ENCODE measurements at regions not wholly inside any gene's neighbourhood (a gene's known extent, or its start where the extent isn't known, plus 50 kb on each side); places are given as distances from the start of the nearest gene placed in this dataset.

DNA sequence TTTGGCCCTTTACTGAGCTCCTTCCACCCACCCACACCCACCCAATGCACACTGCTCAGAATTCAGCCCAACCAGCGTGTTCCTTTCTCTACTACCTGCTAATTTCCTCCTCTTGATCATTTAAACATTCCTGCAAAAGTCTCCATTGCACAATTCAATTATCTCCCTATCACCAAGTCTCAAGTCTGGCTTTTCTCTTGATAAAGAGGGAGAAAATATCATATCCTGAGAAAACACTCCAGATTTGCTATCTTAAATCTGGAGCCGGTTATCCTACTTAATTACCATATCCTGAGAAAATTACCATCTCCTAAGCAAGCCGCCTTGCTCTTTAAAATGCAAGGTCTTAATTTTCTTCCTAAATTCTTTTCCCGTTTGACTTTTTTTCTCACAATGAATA is 505.5 kb downstream of the XPNPEP1 start (continued):
- TF ChIP-seq, protein P1, sequence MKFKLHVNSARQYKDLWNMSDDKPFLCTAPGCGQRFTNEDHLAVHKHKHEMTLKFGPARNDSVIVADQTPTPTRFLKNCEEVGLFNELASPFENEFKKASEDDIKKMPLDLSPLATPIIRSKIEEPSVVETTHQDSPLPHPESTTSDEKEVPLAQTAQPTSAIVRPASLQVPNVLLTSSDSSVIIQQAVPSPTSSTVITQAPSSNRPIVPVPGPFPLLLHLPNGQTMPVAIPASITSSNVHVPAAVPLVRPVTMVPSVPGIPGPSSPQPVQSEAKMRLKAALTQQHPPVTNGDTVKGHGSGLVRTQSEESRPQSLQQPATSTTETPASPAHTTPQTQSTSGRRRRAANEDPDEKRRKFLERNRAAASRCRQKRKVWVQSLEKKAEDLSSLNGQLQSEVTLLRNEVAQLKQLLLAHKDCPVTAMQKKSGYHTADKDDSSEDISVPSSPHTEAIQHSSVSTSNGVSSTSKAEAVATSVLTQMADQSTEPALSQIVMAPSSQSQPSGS (CRISPR knock-in tag; IDR thresholded peaks at IDR 0.05; ENCODE audit: borderline replicate concordance, low read depth): no peak
- TF ChIP-seq FOXP1 (CRISPR knock-in tag; IDR thresholded peaks at IDR 0.05; ENCODE audit: borderline replicate concordance) (no peak), NFE2L1 (CRISPR knock-in tag; IDR thresholded peaks at IDR 0.05) (no peak)

- no peak for DNase-seq (ENCODE audit: low spot score)
- Mint-ChIP-seq H3K9me3 (peaks cover 11% of the 10 kb centered on the region; the same call in 1 of the 2 replicates), H3K4me3 (no peak overlapping the region), H3K36me3 (no peaks in the 10 kb centered on the region), H3K27me3 (ENCODE audit: low read depth) (no peaks in the 10 kb centered on the region), H3K27ac (no peak overlapping the region), H3K4me1 (no peaks in the 10 kb centered on the region)
- POLR2A ChIA-PET: no interaction called here
- TF ChIP-seq CTCF (IDR thresholded peaks at IDR 0.05): no peak
- no peak for TF ChIP-seq SOX15 (CRISPR knock-in tag; IDR thresholded peaks at IDR 0.05)
- no peak for TF ChIP-seq JUN (CRISPR knock-in tag; IDR thresholded peaks at IDR 0.05)
- TF ChIP-seq ZBTB21 (CRISPR knock-in tag; IDR thresholded peaks at IDR 0.05; ENCODE audit: borderline replicate concordance): no peak
- no peak for TF ChIP-seq ZNF121 (CRISPR knock-in tag; IDR thresholded peaks at IDR 0.05)
- TF ChIP-seq NR2C2 (CRISPR knock-in tag; IDR thresholded peaks at IDR 0.05): no peak
- TF ChIP-seq ATF1 (CRISPR knock-in tag; IDR thresholded peaks at IDR 0.05): no peak
- no peak for TF ChIP-seq NFE2L1 (CRISPR knock-in tag; IDR thresholded peaks at IDR 0.05)
- no peak for TF ChIP-seq SMAD3 (CRISPR knock-in tag; IDR thresholded peaks at IDR 0.05; ENCODE audit: borderline replicate concordance)
- TF ChIP-seq ZNF263 (CRISPR knock-in tag; IDR thresholded peaks at IDR 0.05; ENCODE audit: low read depth): no peak
- no peak for TF ChIP-seq USF1 (CRISPR knock-in tag; IDR thresholded peaks at IDR 0.05)
- TF ChIP-seq CBFB (CRISPR knock-in tag; IDR thresholded peaks at IDR 0.05; ENCODE audit: low read depth): no peak
- TF ChIP-seq FOXP4 (CRISPR knock-in tag; IDR thresholded peaks at IDR 0.05): no peak
- TF ChIP-seq ZNF232 (CRISPR knock-in tag; IDR thresholded peaks at IDR 0.05): no peak
- no peak for TF ChIP-seq CREB1 (CRISPR knock-in tag; IDR thresholded peaks at IDR 0.05)
- no peak for TF ChIP-seq EMX1 (CRISPR knock-in tag; IDR thresholded peaks at IDR 0.05)
- no peak for TF ChIP-seq ZNF671 (CRISPR knock-in tag; IDR thresholded peaks at IDR 0.05)
- ATAC-seq: no peak
- CTCF ChIA-PET: no interaction called here
Observed at GRCh38 chr10:109412353-109412752, 511.0 kb downstream of the XPNPEP1 start.

DNA sequence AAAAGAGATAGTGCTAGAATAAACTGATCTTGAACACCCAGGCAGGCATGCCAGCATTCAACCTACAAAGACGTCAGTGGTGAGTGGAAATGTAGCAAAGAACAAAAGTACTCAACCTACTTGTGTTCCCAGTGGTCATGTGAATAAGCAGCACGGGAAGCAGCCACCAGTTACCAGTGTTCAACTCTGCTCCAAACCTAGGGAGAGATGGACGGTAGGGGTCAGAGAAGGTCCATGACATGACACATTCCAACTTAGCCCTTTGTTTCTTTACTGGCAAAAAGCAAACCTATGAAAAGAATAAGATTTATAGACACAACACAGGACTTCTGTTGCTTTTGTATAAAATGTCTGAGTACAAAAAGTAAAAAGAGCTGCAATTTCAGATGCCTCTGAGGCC is 511.4 kb downstream of the XPNPEP1 start:
- Mint-ChIP-seq H3K36me3 (no peaks in the 10 kb centered on the region), H3K9me3 (peaks cover 11% of the 10 kb centered on the region; the same call in 1 of the 2 replicates), H3K27me3 (ENCODE audit: low read depth) (no peaks in the 10 kb centered on the region), H3K4me1 (no peaks in the 10 kb centered on the region), H3K4me3 (no peak overlapping the region), H3K27ac (no peak overlapping the region)
- ChIA-PET CTCF (no interaction called here), POLR2A (no interaction called here)
- ATAC-seq: no peak; the same call in 1 of the 2 replicates
- no peak for DNase-seq (ENCODE audit: low spot score)
- TF ChIP-seq USF1 (CRISPR knock-in tag; IDR thresholded peaks at IDR 0.05): no peak
- no peak for TF ChIP-seq OVOL2 (CRISPR knock-in tag; IDR thresholded peaks at IDR 0.05; ENCODE audit: borderline replicate concordance)
- TF ChIP-seq TEAD4 (CRISPR knock-in tag; IDR thresholded peaks at IDR 0.05): no peak
- no peak for TF ChIP-seq STAT6 (CRISPR knock-in tag; conservative IDR thresholded peaks at IDR 0.05; ENCODE audit: low read depth)
- TF ChIP-seq FOXP4 (CRISPR knock-in tag; IDR thresholded peaks at IDR 0.05): no peak
- TF ChIP-seq, protein P2, sequence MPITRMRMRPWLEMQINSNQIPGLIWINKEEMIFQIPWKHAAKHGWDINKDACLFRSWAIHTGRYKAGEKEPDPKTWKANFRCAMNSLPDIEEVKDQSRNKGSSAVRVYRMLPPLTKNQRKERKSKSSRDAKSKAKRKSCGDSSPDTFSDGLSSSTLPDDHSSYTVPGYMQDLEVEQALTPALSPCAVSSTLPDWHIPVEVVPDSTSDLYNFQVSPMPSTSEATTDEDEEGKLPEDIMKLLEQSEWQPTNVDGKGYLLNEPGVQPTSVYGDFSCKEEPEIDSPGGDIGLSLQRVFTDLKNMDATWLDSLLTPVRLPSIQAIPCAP (CRISPR knock-in tag; IDR thresholded peaks at IDR 0.05): no peak

Data from WTC11 (cell line).